NCI-H1105 (cell line): ENCODE measurements at regions not wholly inside any gene's neighbourhood (a gene's known extent, or its start where the extent isn't known, plus 50 kb on each side); places are given as distances from the start of the nearest gene placed in this dataset.
"Not testable (repeated sequence)": the region's sequence is repeated elsewhere in the genome, so short reads cannot be mapped to it uniquely, and the experiment has no call there.

Source experiments
- DNase-seq: peaks from one replicate; lab custom pipeline; 2025; lab: John Stamatoyannopoulos, UW

DNA sequence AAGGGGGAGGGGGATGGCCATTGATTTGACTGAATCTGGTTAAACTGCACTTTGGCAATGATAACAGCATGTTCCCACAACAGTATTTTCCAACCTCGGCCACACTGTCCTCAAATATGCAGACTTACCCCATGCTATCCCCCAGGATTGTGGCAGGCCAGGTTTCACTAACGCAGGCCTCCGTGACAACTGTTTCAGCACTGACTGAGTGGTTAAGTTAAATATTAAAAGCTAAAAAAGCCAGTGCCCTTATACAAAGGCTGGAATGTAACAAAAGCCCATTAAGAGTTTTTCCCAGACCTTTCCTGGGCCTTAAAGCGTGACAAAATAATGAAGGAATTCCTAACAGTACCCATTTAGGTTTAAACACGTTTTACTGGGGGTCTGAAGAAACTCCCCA, 202.9 kb downstream of the USP25 start:
- no peak for DNase-seq

GRCh38 chr21:15935530-15935929, 205.7 kb downstream of the USP25 start:
- DNase-seq: no peak

GRCh38 chr21:15943009-15943666, 213.4 kb downstream of the USP25 start:
- no peak for DNase-seq

- DNase-seq: no peak
These were observed 217.9 kb downstream of the USP25 start for GRCh38 chr21:15947677-15948076.

DNA sequence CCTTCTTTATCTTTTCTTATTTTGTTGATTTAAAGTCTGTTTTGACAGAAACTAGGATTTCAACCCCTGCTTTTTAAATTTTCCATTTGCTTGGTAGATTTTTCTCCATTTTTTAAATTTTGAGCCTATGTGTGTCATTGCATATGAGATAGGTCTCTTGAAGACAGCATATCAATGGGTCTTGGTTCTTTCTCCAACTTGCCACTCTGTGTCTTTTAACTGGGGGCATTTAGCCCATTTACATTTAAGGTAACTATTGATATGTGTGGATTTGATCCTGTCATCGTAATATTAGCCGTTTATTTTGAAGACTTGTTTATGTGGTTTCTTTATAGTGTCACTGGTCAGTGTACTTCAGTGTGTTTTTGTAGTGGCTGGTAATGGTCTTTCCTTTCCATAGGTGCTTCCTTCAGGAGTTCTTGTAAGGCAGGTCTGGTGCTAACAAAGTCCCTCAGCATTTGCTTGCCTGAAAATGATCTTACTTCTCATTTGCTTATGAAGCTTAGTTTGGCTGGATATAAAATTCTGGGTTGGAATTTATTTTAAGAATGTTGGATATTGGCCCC, 223.9 kb downstream of the USP25 start:
- no peak for DNase-seq

DNA sequence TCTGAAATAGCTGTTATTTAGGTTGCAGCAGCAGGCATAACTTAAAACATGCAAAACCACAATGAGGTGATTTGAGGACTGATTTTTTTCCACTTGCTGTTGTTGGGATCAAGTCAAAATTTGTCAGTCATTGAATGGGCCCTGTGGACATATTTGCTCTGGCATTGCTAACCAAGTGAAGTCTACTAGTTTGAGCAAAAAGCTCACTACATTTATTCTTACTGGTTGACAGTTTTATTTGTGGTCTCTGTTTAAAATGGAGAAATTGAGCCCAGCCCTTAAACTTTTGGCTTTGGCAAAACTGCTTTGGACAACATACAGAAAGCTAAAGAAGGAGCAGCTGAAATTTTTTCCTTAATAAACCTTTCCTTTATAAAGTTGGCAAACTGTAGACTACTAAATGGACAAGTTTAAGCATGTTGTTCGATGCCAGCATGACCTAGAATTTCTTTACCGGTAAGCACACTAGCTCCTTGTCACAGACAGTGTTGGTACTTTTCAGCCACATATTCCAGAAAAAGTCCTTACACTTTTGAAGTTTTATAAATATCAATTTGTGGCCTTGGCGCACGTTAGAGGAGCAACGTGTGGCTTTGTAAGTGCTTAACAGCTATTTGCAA, 234.6 kb downstream of the USP25 start:
- DNase-seq: no peak

- no peak for DNase-seq
These were observed 236.4 kb downstream of the USP25 start for GRCh38 chr21:15966231-15966630.

GRCh38 chr21:15966651-15967050, 236.9 kb downstream of the USP25 start:
- no peak for DNase-seq

DNA sequence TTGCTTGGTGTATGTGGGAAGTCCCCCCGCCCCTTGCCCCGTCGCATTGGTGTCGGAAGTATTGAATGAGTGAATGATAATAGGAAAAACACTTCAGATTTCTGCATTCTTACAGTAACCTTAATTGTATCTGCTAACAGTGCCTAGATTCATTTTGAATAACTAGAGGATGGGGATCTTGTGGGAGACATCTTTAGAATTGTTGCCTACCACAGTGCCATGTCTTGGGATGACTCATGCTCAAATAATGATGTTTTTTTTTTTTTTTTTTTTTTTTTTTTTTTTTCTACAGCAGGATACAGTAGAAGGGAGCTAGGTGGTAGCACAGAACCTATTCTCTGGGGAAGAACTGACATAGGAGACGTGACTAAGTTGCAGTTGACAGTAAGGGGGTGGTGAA, 237.9 kb downstream of the USP25 start:
- DNase-seq: no peak

DNA sequence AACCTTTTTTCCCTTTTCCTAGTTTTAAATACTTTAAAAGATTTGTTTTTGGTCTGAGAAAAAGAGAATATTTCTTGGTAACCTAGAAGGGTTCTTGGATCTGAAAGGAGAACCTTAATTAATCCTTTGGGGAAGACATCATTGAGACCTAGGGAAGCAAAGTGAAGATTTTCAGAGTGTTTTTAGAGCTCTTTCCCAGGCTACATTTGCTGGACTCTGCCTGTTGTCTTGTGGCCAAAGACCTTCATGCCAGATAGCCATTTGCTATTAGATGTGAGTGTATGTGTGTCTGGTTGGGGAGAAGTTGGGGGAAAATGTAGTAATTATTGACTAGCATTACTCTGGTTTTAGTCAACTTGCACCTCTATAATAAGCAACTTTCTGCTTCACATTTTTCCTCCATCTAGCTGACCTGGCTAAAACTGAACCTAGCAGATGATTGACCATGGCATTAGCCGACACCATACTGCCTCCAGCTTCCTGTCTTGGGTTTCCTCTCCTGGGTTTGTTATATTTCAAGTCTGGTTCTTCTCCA, 239.1 kb downstream of the USP25 start:
- no peak for DNase-seq

- DNase-seq: no peak
These were observed 247.0 kb downstream of the USP25 start for GRCh38 chr21:15976807-15977206.

DNA sequence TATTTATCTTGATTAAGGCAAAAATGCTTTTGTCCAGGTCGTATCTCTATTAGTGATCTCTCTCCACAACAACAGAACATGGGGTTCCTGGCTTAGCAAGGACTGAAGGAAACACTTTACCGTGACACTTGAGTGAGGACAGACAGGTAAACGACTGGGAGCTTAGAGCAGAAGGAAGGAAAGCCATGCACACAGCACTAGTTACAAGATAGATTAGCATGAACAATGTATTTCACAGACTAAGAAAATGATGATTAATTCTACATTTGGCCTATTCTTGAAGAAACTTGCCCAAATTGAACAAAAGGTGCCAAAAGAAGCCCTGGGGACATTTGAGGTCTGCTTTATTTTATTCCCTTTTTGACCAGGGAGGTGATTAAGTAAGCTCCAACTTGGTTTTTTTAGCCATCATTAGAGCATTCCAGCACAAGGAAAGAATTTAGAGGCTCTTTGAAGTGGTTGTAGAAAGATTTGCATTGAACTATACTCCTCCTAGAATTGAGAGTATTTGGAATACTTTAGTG, 248.5 kb downstream of the USP25 start:
- no peak for DNase-seq

GRCh38 chr21:15979493-15979892, 249.7 kb downstream of the USP25 start:
- DNase-seq: not testable (repeated sequence)

DNA sequence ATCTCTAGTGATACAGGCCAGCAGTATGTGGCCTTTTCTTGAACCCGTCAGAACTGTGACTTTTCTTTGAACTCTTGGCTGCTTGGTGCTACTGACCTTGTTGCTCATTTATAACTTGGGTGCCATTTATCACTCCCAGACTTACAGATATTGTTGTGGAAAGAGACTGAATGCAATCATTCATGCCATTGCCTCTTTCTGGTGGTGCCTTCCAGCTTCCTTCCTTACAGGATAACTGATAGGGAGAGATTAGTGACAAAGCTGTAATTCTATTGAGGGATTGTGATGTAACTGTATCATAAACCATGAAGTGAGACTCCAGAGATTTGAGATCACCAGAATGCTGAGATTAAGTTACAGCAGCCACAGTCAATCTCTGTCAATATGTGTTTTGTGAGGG, 256.5 kb downstream of the USP25 start:
- DNase-seq: no peak

DNA sequence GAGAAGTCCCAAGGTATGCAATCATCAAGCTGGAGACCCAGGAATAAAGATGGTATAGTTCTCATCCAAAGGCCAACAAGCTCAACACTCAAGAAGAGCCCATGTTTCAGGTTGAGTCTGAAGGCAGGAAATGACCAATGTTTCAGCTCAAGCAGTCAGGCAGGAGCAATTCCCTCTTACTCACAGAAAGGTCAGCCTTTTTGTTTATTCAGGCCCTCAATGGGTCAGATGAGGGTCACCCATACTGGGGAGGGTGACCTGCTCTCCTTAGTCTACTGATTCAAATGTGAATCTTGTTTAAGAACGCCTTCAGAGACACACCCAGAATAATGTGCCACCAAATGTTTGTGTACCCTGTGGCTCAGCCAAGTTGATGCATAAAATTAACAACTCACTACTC, 262.4 kb downstream of the USP25 start:
- no peak for DNase-seq

- no peak for DNase-seq
These were observed 264.2 kb downstream of the USP25 start for GRCh38 chr21:15993951-15994350.

DNA sequence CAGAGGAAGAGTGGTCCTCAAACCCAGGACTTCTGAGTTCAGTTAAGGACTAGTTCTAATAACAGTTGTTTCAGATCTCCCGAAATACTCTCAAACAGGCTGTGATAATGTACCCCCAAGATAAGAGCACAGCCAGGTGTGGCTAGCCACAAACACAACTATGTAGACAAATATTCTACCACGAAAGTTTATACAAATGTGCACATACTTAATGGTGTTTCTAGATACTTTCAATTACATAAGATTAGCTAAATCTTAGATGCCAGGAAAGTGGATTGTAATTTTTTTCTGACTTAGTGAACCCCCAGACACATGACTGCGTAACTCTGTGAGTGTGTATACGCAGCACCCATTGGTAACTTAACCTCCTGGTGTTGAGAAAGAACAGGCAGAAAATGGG, 270.0 kb downstream of the USP25 start:
- DNase-seq: no peak

DNA sequence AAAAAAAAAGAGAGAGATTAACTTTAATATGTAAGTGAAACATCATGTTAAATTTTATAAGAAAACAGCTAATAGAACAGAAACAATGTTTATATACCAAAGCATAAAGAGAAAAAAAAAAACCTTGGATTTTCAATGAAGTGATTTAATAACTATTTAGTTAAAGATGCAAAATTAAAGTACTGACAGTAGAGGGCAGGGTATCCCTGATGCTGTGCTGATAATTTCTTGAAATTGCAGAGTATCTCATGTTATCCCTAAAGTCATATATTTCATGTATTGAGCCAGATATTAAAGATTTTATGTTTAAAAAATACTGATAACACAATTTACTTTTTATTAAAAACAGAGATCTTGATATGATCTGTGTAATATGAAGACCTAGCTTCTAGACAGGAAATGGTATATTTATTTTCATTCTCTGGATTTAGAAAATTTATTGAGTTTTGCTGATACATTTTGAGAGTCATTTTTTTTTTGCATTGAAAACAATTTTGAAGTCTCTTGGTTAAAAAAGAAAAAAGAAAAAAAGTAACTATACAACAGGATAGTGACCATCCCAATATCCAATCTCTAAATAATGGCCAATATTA, 273.2 kb downstream of the USP25 start:
- no peak for DNase-seq

- no peak for DNase-seq
These were observed 274.3 kb downstream of the USP25 start for GRCh38 chr21:16004086-16004485.

- DNase-seq: no peak
These were observed 274.7 kb downstream of the USP25 start for GRCh38 chr21:16004523-16004922.

DNA sequence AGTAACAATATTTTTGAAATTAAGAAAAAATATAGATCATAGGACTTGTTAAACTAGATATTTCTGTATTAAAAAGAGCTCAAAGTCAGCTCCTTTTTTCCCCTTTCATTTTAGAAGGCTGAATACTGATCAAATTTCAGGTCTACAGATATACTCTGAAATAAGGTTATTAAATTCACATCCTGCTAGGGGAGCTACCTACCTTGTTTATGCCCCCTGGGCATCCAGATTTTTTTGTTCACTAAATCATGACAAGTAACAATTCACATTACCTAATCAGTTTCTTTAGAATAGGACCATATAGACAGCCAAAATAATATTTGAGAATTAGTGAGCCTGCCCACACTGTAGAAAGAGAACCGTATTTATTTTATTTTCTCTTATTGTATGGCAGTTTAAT, 276.2 kb downstream of the USP25 start:
- DNase-seq: no peak

GRCh38 chr21:16007943-16008342, 278.2 kb downstream of the USP25 start:
- DNase-seq: no peak

- no peak for DNase-seq
These were observed 281.9 kb downstream of the USP25 start for GRCh38 chr21:16011719-16012118.
